Thyroid gland (tissue), 4 donors: ENCODE measurements at regions not wholly inside any gene's neighbourhood (a gene's known extent, or its start where the extent isn't known, plus 50 kb on each side); places are given as distances from the start of the nearest gene placed in this dataset.

Source experiments
- CTCF ChIP-seq, 6 experiments: fragments of 200-600 bp in 3 of 6; fragments of 450-650 bp in 3 of 6; sonication (generic) in 3 of 6; IDR thresholded peaks; one replicate each; pipeline ENCODE4 v1.5.1; 2016 to 2019; ENCODE audit warnings: antibody characterized with exemption in 6 of 6, mild to moderate bottlenecking in 2 of 6, inconsistent platforms in 1 of 6, moderate library complexity in 1 of 6
- POLR2A ChIP-seq, 2 donors: fragments of 450-650 bp; IDR thresholded peaks; one replicate each; pipeline ENCODE4 v1.6.1; 2017; ENCODE audit warnings: antibody characterized with exemption in 2 of 2, mild to moderate bottlenecking in 2 of 2, moderate library complexity in 1 of 2

GRCh38 chr13:37486171-37486681 is 112.3 kb downstream of the POSTN start:
- TF ChIP-seq CTCF (IDR thresholded peaks at IDR 0.05) (no peak), POLR2A (IDR thresholded peaks at IDR 0.05) (no peak)
